GM12878 (cell line): ENCODE measurements at regions not wholly inside any gene's neighbourhood (a gene's known extent, or its start where the extent isn't known, plus 50 kb on each side); places are given as distances from the start of the nearest gene placed in this dataset.

Source experiments
- ATAC-seq: fragments of 200-7000 bp; cut with Tn5 transposase; 3 replicates; pipeline ENCODE4 v1.9.1; 2020; ENCODE audit warnings: mild to moderate bottlenecking, moderate library complexity
- BruUV-seq: library from RNA; stranded (reverse); fragments of 400-500 nt; replicated peaks from 2 replicates; lab custom pipeline; 2021; lab: Mats Ljungman, UMichigan
- CTCF ChIA-PET: fragments of 300-600 bp; sonication (Branson Sonifier 250); formaldehyde crosslinking; extraction: SDS; loops from one replicate; lab custom pipeline; 2021; ENCODE audit warnings: inconsistent platforms; lab: Yijun Ruan, JAX
- POLR2A ChIA-PET: fragments of 350-600 bp; formaldehyde crosslinking; extraction: SDS; loops from one replicate; lab custom pipeline; 2021; ENCODE audit warnings: inconsistent platforms; lab: Charles Lee
- RAD21 ChIA-PET: fragments of 300-600 bp; sonication (Branson Sonifier 250); formaldehyde crosslinking; loops from one replicate; lab custom pipeline; 2023; ENCODE audit warnings: antibody characterized with exemption; ENCODE audit not compliant: unreplicated experiment; lab: Charles Lee
- SMC1A ChIA-PET: fragments of 300-600 bp; sonication (Branson Sonifier 250); formaldehyde crosslinking; loops from one replicate; lab custom pipeline; 2023; ENCODE audit not compliant: unreplicated experiment, uncharacterized antibody; lab: Charles Lee
- DNase-seq: peaks from one replicate; pipeline ENCODE4 v3.0.0-alpha.2; 2011; ENCODE audit warnings: low read depth, low spot score
- FAIRE-seq: peaks from 3 replicates; lab custom pipeline; 2011; peaks lifted over from hg19 to GRCh38; lab: Jason Lieb, UNC
- H2AFZ ChIP-seq: 2 replicates; pipeline ENCODE4 v1.6.0; 2011; ENCODE audit warnings: low read depth, low read length, control low read depth; ENCODE audit not compliant: control insufficient read depth
- H3K27ac ChIP-seq: 2 replicates; pipeline ENCODE4 v1.5.1; 2011; ENCODE audit warnings: control low read depth; ENCODE audit not compliant: control insufficient read depth, insufficient read depth
- H3K27me3 ChIP-seq, 2 experiments: replicated peaks in 1 of 2; 2 replicates each; pipeline versions ENCODE4 v1.6.0 to v1.6.1; 2011; ENCODE audit warnings: low read length in 1 of 2; ENCODE audit not compliant: control insufficient read depth in 2 of 2, insufficient read depth in 2 of 2
- H3K36me3 ChIP-seq, 2 experiments: 2 replicates each; pipeline ENCODE4 v1.5.1; 2011; ENCODE audit warnings: low read length in 1 of 2; ENCODE audit not compliant: control insufficient read depth in 2 of 2, insufficient read depth in 2 of 2
- H3K4me1 ChIP-seq: 2 replicates; pipeline ENCODE4 v1.6.1; 2011; ENCODE audit warnings: mild to moderate bottlenecking, low read length, moderate library complexity, mixed read lengths; ENCODE audit not compliant: control insufficient read depth, insufficient read depth
- H3K4me2 ChIP-seq: 2 replicates; pipeline ENCODE4 v1.6.0; 2011; ENCODE audit warnings: control low read depth; ENCODE audit not compliant: control insufficient read depth, insufficient read depth
- H3K4me3 ChIP-seq: fragments of 200-600 bp; sonication (generic); 2 replicates; pipeline ENCODE4 v1.5.1; 2016
- H3K79me2 ChIP-seq: 2 replicates; pipeline ENCODE4 v1.6.0; 2011; ENCODE audit warnings: low read length; ENCODE audit not compliant: control insufficient read depth, insufficient read depth
- H3K9ac ChIP-seq: 2 replicates; pipeline ENCODE4 v1.8.0; 2011; ENCODE audit warnings: low read length, control low read depth, mixed read lengths; ENCODE audit not compliant: control insufficient read depth, insufficient read depth
- H3K9me3 ChIP-seq: replicated peaks from 3 replicates; pipeline ENCODE4 v1.5.1; 2011; ENCODE audit warnings: mild to moderate bottlenecking, low read length; ENCODE audit not compliant: control insufficient read depth, insufficient read depth
- H4K20me1 ChIP-seq: 2 replicates; pipeline ENCODE4 v1.6.0; 2011; ENCODE audit not compliant: control insufficient read depth, insufficient read depth
- WGBS: methylation state at CpG from one replicate; pipeline ENCODE4 v1.1.6; 2016; ENCODE audit warnings: low lambda C conversion rate; ENCODE audit not compliant: insufficient replicate concordance, insufficient coverage; ENCODE audit errors: missing lambda C conversion rate; 5-methylcytosine and 5-hydroxymethylcytosine counted together
- in situ Hi-C: fragments of 300-500 bp; cut with MboI; formaldehyde crosslinking; loops from 9 replicates; pipeline ENCODE4 v1.14.3; 2018; ENCODE audit warnings: mixed read lengths
- intact Hi-C: fragments of 100-400 bp; cut with micrococcal nuclease; formaldehyde crosslinking; loops from one replicate; pipeline ENCODE4 v1.14.2; 2022; ENCODE audit not compliant: unreplicated experiment
- TF ChIP-seq, protein P1 (sequence below): fragments of 450-650 bp; IDR thresholded peaks from 2 replicates; pipeline ENCODE4 v1.6.1; 2016; ENCODE audit warnings: mild to moderate bottlenecking, moderate library complexity, borderline replicate concordance
- TF ChIP-seq, protein P2 (sequence below): fragments of 450-650 bp; IDR thresholded peaks from 2 replicates; pipeline ENCODE4 v1.6.1; 2016; ENCODE audit warnings: mild to moderate bottlenecking

DNA sequence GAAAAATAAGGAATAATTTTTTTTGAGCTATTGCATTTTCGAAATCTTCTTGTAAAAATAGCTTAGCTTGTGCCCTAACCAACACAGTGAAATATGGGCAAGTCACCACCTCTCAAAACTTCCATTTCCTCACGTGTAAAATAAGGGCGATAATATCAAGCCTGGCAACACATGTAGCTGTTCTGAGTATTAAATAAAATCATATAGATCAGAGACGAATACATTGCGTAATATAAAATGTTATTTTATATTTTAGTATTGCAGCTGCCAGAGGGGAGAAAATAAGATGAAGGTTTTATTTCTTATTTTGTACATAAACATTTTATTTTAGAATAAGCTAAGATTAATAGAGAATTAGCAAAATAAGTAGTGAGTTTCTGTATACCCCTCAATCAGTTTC, 85.9 kb downstream of the C21orf91 start:
- FAIRE-seq: no peak
- Histone ChIP-seq H3K9ac (no peak overlapping the region), H3K27me3 (no peaks in the 10 kb centered on the region), H3K36me3 (no peaks in the 10 kb centered on the region), H3K9me3 (no peaks in the 10 kb centered on the region), H3K4me1 (no peaks in the 10 kb centered on the region), H4K20me1 (no peaks in the 10 kb centered on the region), H3K79me2 (no peaks in the 10 kb centered on the region), H3K4me2 (no peak overlapping the region), H3K27ac (no peak overlapping the region), H3K4me3 (no peak overlapping the region), H2AFZ (no peak overlapping the region)
- SMC1A ChIA-PET: interaction anchor here (0.6 to 3.1 kb wide), 4 partner anchors 9 to 52 kb away, joined by 3 to 11 read pairs (median 4); no protein-coding TSS in a partner anchor
- DNase-seq: no peak
- CTCF ChIA-PET: interaction anchor here (0.7 kb wide), 1 partner anchor 94 kb away, joined by 3 read pairs; no protein-coding TSS in a partner anchor
- in situ Hi-C loops (no loop called here), intact Hi-C loops (no loop called here)
- RAD21 ChIA-PET: no interaction called here
- ATAC-seq: no peak
- 55% methylated on average over 5 of the region's 5 CpGs for WGBS
- POLR2A ChIA-PET: no interaction called here
- TF ChIP-seq, protein P1, sequence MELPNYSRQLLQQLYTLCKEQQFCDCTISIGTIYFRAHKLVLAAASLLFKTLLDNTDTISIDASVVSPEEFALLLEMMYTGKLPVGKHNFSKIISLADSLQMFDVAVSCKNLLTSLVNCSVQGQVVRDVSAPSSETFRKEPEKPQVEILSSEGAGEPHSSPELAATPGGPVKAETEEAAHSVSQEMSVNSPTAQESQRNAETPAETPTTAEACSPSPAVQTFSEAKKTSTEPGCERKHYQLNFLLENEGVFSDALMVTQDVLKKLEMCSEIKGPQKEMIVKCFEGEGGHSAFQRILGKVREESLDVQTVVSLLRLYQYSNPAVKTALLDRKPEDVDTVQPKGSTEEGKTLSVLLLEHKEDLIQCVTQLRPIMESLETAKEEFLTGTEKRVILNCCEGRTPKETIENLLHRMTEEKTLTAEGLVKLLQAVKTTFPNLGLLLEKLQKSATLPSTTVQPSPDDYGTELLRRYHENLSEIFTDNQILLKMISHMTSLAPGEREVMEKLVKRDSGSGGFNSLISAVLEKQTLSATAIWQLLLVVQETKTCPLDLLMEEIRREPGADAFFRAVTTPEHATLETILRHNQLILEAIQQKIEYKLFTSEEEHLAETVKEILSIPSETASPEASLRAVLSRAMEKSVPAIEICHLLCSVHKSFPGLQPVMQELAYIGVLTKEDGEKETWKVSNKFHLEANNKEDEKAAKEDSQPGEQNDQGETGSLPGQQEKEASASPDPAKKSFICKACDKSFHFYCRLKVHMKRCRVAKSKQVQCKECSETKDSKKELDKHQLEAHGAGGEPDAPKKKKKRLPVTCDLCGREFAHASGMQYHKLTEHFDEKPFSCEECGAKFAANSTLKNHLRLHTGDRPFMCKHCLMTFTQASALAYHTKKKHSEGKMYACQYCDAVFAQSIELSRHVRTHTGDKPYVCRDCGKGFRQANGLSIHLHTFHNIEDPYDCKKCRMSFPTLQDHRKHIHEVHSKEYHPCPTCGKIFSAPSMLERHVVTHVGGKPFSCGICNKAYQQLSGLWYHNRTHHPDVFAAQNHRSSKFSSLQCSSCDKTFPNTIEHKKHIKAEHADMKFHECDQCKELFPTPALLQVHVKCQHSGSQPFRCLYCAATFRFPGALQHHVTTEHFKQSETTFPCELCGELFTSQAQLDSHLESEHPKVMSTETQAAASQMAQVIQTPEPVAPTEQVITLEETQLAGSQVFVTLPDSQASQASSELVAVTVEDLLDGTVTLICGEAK: no peak
- TF ChIP-seq, protein P2, sequence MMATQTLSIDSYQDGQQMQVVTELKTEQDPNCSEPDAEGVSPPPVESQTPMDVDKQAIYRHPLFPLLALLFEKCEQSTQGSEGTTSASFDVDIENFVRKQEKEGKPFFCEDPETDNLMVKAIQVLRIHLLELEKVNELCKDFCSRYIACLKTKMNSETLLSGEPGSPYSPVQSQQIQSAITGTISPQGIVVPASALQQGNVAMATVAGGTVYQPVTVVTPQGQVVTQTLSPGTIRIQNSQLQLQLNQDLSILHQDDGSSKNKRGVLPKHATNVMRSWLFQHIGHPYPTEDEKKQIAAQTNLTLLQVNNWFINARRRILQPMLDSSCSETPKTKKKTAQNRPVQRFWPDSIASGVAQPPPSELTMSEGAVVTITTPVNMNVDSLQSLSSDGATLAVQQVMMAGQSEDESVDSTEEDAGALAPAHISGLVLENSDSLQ: no peak
- no TSS peak for BruUV-seq
